HPDE6-E6E7 (cell line): ENCODE measurements at regions not wholly inside any gene's neighbourhood (a gene's known extent, or its start where the extent isn't known, plus 50 kb on each side); places are given as distances from the start of the nearest gene placed in this dataset.
A peak's percentile ranks its signal among the peaks of the same experiment; 100 is the strongest.

ENCODE experiments used
- DNase-seq: peaks from one replicate; pipeline ENCODE4 v3.0.0; 2011; ENCODE audit warnings: missing footprints; ENCODE audit errors: extremely low spot score

DNA sequence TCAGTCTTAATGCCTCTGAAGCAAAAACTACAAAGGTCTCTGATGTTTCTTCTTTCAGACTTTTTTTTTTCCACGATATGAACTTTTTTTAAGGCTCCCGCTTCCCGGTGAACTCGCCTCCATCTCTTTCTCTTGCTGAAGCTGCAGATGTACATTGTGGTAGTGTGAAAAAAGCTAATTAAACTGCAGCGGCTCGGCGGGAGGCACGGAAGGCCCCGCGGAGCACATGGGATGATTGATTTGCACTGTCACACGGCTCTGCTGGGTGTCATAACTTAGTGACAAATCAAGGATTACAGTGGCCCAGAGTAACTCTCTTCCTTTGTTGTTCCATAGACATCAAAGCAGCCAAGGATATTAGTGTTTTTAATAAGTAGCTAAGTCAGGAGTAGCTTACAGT is 196.3 kb downstream of the AXIN2 start:
- DNase-seq: no peak

DNA sequence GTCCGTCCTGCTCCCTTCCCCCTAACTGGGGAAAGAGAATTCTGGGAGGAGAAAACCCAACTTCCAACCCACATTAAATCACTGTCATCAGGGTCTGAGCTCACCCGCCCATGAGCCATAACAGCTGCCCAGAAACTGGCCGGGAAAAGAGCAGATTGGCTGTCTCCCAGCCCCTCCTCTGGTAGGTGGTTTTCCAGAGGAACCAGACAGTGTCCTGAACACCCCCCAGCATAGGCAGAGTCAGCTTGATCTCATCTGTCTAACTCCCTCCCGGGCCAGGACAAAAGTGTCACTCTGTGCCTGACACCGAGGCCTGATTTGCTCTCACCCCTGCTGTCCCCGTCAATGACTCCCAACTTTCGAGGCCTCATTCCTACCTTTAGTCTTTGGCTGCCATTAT is 197.0 kb downstream of the AXIN2 start:
- no peak for DNase-seq

DNA sequence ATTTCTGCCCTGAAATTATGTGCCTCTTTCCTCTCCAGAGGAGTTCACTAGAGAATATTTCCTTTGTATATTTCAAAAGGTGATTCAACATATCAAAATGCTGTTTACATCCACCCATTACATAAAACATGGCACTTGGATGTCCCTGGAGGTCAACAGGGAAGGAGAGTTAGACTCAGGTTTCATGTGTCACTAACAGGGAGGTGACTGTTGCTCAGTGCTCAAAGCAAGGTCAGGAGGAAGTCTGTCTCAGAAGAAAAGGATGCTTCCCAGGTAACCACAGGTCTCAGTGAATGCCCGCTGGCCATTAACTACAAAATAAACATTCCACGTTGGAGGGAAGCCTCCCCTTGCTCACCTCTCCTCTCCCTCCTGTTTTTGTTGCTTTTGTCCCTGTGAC is 198.6 kb downstream of the AXIN2 start:
- no peak for DNase-seq

DNA sequence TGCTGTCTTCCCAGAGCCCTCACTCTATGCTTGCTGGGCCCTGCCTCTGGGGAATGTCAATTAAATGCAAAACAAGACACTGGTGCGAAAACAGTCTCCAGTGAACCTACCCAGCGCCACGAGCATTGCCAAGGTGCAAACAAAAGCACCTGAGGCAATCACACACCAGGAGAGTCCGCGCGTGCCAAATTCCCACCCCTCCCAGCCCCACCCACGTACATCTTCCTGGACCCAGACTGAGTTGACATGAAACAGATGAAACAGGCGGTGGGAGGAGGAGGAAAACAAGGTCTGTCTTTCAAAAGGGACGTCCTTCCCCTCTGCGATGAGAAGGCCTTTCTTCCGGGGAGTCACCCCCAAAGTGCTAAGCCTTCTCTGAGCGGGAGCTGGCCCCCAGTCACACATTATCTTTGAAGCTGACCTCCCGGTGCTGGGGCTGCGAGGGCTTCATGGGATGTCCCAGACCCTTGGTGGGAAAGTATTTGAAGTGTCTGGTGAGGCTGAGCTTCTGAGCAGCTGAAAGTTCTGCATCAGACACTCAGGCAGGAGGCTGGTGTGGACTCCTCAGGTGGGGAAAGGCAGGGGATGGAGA is 200.4 kb downstream of the AXIN2 start:
- no peak for DNase-seq

DNA sequence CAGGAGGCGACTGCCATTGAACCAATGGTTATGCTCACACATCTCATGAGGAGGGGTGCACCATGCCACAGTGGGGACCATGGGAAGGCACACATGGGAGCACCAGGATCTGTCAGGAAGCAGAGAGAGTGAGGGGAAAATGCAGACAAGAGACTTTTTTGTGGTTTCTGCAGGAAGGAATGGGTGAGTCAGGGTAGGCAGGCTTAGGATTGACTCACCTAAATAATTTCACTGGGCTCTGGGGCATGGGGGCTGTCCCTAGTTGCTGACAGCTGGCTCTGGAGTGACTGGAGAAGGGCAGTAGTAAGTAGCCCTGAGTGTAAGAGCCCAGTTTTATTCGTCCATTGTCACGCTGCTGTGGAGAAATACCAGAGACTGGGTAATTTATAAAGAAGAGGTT is 202.4 kb downstream of the AXIN2 start:
- peak; percentile 43 for DNase-seq

DNA sequence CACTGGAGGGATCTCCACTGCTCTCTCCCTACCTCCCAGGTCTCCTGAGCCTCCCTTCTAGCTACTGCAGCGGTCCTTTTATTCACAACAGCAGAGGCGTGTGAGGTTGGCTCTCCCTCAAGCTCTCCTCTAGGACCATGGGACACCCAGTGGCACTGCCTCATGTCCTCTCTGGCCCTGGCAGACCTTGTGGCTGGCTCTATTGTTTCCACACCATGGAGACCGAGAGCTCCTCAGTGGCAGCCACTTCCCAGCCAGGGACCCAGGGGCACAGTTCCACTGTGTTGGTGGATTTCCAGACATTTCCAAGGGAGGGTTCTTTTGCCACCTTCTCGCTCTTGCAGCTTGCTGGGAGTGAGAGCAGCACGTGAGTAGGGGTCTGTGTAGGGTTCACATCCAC is 204.9 kb downstream of the AXIN2 start:
- no peak for DNase-seq

DNA sequence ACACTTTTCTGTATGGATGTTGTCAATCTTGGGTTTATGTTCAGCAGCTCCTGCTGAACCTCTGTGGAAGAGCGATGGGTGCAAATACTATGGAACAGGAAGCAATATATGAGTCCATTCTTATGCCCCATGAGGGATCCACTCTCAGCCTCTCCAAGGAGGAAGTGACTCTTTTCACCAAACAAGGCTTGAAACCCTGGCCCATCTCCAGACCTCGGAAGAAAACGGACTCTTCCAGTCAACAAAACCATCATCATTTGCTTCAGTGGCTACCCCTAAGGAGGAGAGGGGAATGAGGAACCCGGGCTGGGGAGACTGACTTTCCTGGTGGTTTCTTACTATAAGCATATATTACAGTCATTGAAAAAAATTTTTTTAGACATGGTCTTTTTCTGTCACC is 206.2 kb downstream of the AXIN2 start:
- no peak for DNase-seq

DNA sequence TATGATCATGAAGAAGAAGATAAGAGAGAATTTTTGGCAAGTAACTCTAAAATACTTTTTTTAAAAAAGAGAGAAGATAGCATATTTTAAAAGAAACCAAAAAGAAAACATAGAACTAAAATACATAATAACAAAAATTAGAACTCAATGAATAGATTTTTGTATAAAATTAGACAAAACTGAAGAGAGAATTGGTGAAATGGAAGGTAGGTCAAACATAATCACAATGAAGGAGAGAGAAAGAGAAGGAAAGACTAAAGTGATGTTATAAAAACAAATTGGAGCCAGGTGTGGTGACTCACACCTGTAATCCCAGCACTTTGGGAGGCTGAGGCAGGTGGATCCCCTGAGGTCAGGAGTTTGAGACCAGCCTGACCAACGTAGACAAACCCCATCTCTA is 211.5 kb downstream of the AXIN2 start:
- DNase-seq: no peak

DNA sequence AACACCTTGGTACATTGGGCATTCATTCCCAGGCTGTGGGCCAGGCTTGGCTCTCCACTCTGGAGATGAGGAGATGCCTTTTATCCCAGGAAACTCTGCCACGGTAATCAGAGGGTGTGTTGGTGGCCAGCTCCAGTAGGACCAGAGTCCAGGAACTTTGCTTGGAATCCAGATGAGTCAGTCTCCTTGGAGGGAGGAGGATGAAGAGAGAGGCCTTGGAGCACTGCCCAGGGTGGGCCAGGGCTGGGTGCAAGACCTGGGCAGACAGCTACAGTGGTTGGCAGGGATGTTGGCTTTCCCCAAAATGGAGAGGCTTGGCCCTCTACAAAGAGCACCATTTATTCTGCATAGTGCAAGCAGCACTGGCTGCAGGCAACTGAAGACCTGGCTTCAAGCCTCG is 209.0 kb downstream of the RGS9 start:
- no peak for DNase-seq

DNA sequence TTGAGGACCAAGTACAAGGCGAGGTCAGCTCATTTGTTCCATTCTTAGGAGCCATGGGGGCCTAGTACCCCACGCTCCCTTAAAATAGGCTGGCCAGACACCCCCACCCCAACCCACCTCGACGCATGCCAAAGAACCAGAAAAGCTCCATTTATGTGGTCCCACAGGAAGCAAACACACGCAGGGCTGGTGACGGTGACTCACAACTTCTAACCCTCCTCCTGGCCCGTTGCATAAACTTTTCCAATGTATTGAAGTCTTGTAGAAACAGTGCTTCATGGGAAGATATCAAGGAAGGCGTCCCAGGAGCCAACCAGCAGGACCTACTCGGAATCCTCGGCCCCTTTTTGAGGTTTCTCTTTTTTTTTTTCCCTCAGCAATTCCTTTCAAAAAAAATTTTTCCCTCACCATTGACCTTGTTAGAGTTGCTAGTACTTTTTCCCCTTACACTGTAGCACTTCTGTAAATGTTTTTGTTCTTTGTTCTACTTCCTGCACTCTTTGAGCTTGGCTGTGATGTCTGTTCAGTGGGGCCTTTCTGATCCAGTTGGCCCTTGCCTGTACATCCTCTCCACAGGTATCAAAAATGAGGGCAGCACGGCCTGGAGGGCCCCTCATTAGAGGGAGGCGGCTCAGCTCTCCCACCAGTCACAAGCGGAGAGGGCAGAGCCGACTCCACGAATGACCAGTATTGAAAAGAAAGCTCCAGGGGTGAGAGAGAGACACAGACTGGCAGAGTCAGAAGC is 208.3 kb downstream of the RGS9 start:
- no peak for DNase-seq

DNA sequence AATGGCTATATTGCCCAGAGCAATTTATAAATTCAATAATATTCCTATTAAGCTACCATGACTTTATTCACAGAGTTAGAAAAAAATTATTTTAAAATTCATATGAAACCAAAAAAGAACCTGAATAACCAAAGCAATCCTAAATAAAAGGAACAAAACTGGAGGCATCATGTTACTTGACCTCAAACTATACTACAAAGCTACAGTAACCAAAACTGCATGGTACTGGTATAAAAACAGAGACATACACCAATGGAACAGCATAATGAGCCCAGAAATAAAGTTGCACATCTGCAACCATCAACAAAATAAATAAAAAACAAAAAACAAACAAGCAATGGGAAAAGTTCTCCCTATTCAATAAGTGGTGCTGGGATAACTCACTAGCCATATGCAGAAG is 203.2 kb downstream of the RGS9 start:
- no peak for DNase-seq

DNA sequence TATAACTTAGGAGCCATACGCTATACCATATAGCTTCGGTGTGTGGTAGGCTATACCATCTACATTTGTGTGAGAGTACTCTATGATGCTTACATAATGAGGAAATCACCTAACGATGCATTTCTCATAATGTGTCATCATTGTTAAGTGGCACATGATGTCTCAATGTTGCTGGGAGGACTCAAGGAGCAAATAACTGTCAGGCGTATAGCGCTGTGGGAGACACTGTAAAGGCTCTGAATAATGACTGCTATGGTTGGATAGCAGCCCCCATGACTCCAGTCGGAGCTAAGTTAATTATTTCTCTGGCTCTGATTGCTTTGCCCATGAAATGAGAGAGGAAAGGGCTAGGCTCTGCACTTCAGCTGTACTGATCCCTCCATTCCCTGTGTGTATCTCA is 197.2 kb downstream of the RGS9 start:
- no peak for DNase-seq

DNA sequence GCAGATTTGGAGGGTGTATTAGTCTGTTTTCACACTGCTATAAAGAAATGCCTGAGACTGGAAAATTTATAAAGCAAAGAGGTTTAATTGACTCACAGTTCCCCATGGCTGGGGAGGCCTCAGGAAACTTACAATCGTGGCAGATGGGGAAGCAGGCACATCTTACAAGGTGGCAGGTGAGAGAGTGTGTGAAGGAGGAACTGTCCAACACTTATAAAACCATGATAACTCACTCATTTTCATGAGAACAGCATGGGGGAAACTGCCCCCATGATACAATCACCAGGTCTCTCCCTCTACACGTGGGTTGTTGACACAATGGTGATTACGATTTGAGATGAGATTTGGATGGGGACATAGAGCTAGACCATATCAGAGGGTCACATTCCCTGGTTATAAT is 195.6 kb downstream of the RGS9 start:
- DNase-seq: no peak

DNA sequence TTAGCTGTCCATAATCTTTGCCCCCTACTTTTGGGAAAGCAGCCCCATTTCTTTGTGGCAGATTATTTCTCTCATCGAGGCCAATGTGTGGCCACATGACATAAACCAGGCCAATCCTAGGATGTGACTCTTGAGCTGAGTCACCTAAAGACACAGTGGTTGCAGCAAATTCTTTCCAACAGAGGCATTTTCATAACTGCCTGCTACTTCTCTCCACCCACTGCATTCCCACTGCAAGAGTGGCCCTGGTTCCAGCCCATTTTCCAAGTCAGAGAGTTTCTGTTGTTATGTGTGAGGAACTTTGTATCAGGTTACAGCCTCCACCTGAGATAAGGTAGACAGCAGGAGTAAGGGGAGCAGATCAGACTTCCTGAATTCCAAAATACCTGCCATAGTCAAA is 195.2 kb downstream of the RGS9 start:
- no peak for DNase-seq

DNA sequence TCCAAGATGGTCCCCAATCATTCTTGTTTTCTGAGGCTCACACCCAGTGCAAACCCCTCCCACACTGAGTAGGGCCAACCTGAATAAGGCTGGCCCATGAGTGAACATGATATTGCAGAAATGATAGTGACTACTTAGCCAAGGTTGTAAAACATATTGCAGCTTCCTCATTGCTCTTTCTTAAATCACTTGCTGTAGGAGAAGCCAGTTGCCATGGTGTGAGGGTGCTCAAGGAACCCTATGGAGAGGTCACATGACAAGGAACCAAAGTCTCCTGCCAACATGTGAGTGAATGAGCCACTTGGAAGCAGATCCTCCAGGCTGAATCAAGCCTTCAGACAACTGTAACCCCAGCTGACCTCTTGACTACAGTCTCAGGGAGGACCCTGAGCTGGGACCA is 191.4 kb downstream of the RGS9 start:
- no peak for DNase-seq

DNA sequence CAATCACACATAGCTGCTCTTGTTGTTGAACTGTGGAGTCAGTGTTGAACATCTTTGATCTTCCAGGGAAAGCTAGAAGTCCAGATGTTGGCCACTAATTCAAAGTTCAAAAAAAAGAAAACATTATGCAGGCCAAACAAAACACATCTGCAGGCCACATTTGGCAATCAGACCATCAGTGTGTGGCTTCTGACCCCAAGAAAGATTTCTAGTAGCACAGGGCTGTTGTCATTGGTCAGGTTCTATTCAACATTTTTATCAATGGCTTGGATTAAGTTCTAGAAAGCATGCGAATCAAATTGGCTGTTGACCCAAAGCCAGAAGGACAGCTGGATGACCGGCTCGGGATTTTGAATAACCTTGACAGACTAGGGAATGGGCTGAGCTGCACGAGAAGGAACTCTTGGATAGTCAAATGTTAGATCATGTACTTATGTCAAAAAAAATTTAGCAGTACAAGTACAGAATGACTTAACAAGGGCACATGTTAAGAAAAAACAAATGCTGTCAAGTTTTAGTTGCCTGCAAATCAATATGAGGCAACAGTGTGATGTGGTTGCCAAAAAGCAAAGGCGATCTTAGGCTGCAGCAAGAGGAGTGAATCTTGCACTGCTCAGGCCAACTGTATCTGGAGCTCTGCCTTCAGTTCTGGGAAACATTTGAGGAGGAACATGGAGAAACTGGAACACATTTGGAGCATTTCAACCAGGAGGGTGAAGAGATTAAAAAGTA is 187.6 kb downstream of the RGS9 start:
- no peak for DNase-seq

DNA sequence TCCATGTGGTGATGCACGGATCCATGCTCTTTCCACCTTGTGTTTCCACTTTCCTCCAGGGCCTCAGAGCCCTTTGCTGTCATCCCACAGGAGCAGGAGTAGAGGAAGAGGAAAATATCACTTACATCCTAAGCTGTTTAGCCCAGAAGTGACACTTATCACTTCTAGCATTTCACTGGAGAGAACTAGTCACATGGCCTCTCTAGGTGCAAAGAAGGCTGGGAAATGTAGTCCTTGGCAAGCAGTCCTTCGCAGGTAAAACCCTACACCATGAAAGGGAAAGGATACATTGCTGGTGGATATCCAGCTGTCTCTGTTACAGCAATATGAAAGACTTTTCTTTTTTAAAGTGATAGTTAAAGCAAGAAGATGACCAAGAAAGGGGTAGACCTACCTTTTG is 185.9 kb downstream of the RGS9 start:
- no peak for DNase-seq

DNA sequence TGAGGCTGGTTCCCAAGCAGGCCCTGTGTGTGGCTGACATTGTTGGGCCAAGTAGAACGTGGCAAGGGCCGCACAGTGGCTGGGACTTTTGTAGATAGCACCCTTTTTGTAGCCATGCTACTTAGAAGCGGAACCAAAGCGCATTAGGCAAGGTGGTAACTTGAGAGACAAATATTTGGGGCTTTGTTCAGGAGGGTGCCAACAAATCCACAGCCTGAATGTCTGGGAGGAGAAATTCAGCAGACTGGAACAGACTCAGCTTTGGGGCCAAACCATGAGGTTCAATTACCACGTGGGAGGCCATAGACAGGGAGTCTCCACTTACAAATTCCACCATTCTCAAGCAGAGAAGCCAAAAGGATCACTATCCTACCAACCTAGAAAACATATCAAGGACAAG is 183.7 kb downstream of the RGS9 start:
- DNase-seq: no peak

DNA sequence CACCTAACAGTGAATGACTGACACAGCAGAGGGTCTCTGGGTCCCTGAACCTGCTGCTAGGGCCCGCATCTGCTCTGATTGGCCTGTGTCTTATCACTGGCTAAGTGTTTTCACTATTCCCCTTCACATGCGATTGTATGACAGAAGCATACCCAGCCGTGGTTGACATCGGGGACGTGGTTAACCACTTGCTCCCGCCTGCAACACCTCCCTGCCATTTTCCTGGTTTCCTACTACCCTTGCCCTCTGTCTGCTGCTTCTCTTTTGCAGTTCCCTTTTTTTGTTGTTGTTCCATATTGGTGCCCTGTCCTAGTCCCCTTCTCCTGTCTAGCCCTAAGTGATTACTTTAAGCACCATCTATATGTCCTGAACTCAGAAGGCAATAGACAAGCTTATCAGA is 177.0 kb downstream of the RGS9 start:
- no peak for DNase-seq

DNA sequence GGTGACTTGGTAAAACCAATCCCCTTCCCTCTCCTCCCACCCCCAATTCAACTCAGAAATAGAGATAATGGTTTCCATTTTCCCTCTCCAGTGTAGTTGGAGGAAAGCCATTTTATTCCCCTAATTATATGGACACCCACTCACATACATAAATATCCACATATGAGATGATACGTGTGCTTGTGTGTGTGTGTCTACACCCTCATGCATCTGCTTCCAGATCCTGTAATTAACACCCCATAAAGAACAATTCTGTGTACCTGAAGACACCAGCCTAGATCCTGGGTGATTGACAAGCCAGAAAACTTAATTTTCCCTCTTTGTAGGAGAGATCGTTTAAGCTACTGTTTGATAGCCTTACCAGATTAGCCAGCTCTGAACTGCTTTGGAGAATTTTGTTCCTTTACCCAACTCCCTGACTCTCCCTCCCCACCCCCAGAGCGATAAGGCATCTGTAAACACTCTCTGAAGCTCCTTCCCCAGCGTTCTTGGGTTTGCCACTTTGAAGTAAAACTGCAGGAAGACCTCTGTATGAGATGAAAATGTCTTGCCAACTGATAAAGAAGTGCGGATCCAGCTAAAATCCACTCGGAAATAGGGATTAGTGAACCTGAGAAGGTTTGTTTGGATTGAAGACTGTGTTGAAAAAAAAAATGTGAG is 175.7 kb downstream of the RGS9 start:
- no peak for DNase-seq

DNA sequence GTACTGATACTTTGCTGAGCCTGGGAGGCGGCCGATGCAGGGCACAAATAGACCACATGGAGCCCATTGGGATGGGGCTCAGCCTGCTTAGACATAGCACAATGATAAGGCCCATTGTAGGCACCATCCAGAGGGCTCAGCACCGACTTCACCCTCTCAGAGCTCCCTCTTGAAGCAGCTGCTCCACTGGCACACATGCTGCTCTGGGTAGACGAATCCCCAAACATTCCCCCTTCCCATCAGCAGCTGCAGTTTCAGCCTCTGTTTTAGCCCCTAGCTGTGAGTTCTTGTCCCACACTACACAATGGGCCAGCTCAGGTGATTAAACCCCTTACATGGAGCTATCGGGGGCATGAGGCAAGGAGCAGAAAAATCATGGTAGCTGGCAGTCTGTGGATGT is 174.1 kb downstream of the RGS9 start:
- no peak for DNase-seq

DNA sequence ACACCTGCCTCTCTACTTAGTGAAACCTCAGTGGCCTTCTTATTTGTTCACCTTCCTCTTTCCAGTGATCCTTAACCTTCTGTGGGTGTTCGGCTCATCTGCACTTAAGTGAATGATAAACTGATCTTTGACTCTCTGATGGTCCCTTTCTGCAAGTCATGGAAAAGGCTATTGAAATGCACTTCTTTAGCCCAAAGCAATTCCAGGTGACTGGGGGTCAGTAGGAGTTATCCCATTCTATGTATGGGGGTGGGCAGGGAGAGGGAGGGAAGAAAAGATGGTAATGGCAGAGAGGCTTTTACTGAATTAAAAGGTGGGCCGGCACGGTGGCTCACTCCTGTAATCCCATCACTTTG is 170.8 kb downstream of the RGS9 start:
- no peak for DNase-seq
